ENCODE measurements at regions not wholly inside any gene's neighbourhood (a gene's known extent, or its start where the extent isn't known, plus 50 kb on each side); places are given as distances from the start of the nearest gene placed in this dataset.
"Not testable (repeated sequence)": the region's sequence is repeated elsewhere in the genome, so short reads cannot be mapped to it uniquely, and the experiment has no call there.

- H3K4me1 ChIP-seq; H3K4me3 ChIP-seq; H3K36me3 ChIP-seq; H3K27me3 ChIP-seq; H3K27ac ChIP-seq; intact Hi-C loops (cut with DNase I; ENCODE audit: low total_unique reads); DNase-seq; H3K9me3 ChIP-seq: not testable (repeated sequence)
These were observed 142.2 kb downstream of the POTEB start for GRCh38 chr15:21735368-21735767.

DNA sequence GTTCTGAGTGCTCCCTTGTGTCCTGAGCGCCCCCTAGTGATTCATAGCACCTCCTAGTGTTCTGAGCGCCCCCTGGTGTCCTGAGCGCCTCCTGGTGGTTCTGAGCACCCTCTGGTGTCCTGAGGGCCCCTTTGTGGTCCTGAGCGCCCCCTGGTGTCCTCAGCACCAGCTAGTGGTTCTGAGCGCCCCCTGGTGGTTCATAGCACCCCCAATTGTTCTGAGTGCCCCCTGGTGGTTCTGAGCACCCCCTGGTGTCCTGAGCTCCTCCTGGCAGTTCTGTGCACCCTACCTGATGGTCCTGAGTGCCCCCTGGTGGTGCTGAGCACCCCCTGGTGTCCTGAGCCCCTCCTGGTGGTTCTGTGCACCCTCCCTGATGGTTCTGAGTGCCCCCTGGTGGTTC is 146.0 kb downstream of the POTEB start:
- H3K27ac ChIP-seq; H3K27me3 ChIP-seq; H3K9me3 ChIP-seq; H3K4me3 ChIP-seq; H3K4me1 ChIP-seq; H3K36me3 ChIP-seq; DNase-seq; intact Hi-C loops (cut with DNase I; ENCODE audit: low total_unique reads): not testable (repeated sequence)

- H3K4me3 ChIP-seq; H3K9me3 ChIP-seq; H3K36me3 ChIP-seq; H3K27ac ChIP-seq; DNase-seq; H3K27me3 ChIP-seq; H3K4me1 ChIP-seq; intact Hi-C loops (cut with DNase I; ENCODE audit: low total_unique reads): not testable (repeated sequence)
These were observed 146.8 kb downstream of the POTEB start for GRCh38 chr15:21730427-21731405.

- DNase-seq; H3K36me3 ChIP-seq; H3K27ac ChIP-seq; H3K27me3 ChIP-seq; H3K9me3 ChIP-seq; intact Hi-C loops (cut with DNase I; ENCODE audit: low total_unique reads); H3K4me1 ChIP-seq; H3K4me3 ChIP-seq: not testable (repeated sequence)
These were observed 152.5 kb downstream of the POTEB start for GRCh38 chr15:21724988-21725387.

DNA sequence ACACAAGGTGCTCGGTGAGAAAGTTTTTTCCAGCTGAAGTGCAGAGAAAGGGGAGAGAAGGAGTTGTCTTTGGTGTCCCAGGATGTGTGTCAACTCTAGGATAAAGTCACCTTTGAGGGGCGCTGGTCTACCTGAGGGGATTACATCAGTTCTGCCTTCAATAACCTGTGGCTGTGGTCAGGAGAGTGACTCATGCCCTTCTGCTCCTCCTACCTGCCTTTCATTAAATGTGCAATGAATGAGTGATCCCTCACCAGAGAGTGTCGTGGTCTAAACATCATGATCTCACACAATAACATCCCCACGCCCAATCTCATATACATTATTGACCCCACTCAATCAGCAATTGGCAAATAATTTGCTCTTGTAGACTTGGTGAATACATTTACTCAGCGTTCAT is 156.4 kb downstream of the POTEB start:
- H3K9me3 ChIP-seq; DNase-seq; intact Hi-C loops (cut with DNase I; ENCODE audit: low total_unique reads); H3K27ac ChIP-seq; H3K27me3 ChIP-seq; H3K36me3 ChIP-seq; H3K4me1 ChIP-seq; H3K4me3 ChIP-seq: not testable (repeated sequence)

DNA sequence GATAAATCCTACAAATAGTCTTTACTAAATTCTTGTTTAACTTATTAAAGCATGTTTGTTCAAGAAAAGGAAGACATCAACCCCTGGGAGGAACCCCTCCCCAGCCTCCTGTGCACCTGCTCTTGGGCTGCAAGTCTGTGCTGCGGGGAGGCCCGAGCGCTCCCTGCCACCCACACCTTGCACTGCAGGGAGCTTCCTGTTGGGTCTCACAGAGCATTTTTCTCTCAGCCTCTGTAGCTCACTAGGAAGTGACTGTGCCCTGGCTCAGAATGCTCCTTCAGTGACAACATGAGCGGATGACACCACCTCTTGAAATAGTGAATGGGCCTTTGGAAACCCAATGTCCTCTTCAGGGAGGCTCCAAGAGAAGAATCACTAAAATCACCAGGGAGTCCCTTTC is 158.8 kb downstream of the POTEB start:
- H3K27ac ChIP-seq; intact Hi-C loops (cut with DNase I; ENCODE audit: low total_unique reads); H3K4me1 ChIP-seq: not testable (repeated sequence)

GRCh38 chr15:21718108-21718507 is 159.4 kb downstream of the POTEB start:
- H3K4me1 ChIP-seq; H3K9me3 ChIP-seq; H3K4me3 ChIP-seq; DNase-seq; intact Hi-C loops (cut with DNase I; ENCODE audit: low total_unique reads); H3K27me3 ChIP-seq; H3K27ac ChIP-seq; H3K36me3 ChIP-seq: not testable (repeated sequence)

More for the DNA sequence above, 158.8 kb downstream of the POTEB start:
- H3K27me3 ChIP-seq, H3K4me3 ChIP-seq, DNase-seq, H3K9me3 ChIP-seq, H3K36me3 ChIP-seq: not testable (repeated sequence)

GRCh38 chr15:21717661-21718060 is 159.9 kb downstream of the POTEB start:
- H3K27me3 ChIP-seq; H3K4me1 ChIP-seq; H3K27ac ChIP-seq; H3K9me3 ChIP-seq; DNase-seq; H3K36me3 ChIP-seq; H3K4me3 ChIP-seq; intact Hi-C loops (cut with DNase I; ENCODE audit: low total_unique reads): not testable (repeated sequence)

GRCh38 chr15:21705480-21705879 is 172.1 kb downstream of the POTEB start:
- H3K36me3 ChIP-seq; H3K9me3 ChIP-seq; H3K4me3 ChIP-seq; H3K27me3 ChIP-seq; H3K27ac ChIP-seq; intact Hi-C loops (cut with DNase I; ENCODE audit: low total_unique reads); DNase-seq; H3K4me1 ChIP-seq: not testable (repeated sequence)

- DNase-seq; intact Hi-C loops (cut with DNase I; ENCODE audit: low total_unique reads); H3K27me3 ChIP-seq; H3K4me1 ChIP-seq; H3K36me3 ChIP-seq; H3K4me3 ChIP-seq; H3K27ac ChIP-seq; H3K9me3 ChIP-seq: not testable (repeated sequence)
These were observed 178.9 kb downstream of the POTEB start for GRCh38 chr15:21698620-21699019.

GRCh38 chr15:21695089-21695488 is 182.4 kb downstream of the POTEB start:
- H3K4me3 ChIP-seq; DNase-seq; H3K27me3 ChIP-seq; H3K9me3 ChIP-seq; H3K36me3 ChIP-seq; intact Hi-C loops (cut with DNase I; ENCODE audit: low total_unique reads); H3K4me1 ChIP-seq; H3K27ac ChIP-seq: not testable (repeated sequence)

DNA sequence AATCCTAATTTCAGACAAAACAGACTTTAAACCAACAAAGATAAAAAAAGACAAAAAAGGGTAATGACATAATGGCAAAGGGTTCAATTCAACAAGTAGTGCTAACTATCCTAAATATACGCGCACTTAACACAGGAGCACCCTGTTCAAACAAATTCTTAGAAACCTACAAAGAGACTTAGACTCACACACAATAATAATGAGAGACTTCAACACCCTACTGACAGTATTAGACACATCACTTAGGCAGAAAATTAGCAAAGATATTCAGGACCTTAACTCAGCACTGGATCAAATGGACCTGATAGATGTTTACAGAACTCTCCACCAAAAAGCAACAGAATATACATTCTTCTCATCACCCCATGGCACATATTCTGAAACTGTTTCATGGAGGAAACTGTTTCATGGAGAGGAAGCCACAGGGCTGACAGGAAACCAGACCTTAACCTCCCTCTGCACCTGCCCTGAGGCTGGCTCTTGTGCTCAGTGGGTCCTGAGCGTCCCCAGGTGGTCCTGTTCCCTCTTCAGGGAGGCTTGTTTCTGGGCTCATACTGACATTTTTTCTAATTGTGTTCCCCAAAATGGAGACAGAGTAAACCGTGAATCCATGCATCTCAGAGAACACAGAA is 184.9 kb downstream of the POTEB start:
- H3K4me1 ChIP-seq; H3K27me3 ChIP-seq; H3K27ac ChIP-seq; H3K9me3 ChIP-seq; DNase-seq; H3K36me3 ChIP-seq; H3K4me3 ChIP-seq; intact Hi-C loops (cut with DNase I; ENCODE audit: low total_unique reads): not testable (repeated sequence)

GRCh38 chr15:21656798-21657397 is 216.6 kb upstream of the POTEB3 start:
- intact Hi-C loops (cut with DNase I; ENCODE audit: low total_unique reads); H3K9me3 ChIP-seq; DNase-seq; H3K4me1 ChIP-seq; H3K4me3 ChIP-seq; H3K36me3 ChIP-seq; H3K27ac ChIP-seq; H3K27me3 ChIP-seq: not testable (repeated sequence)

- H3K4me3 ChIP-seq; H3K9me3 ChIP-seq; H3K36me3 ChIP-seq; DNase-seq; H3K27ac ChIP-seq; H3K4me1 ChIP-seq; intact Hi-C loops (cut with DNase I; ENCODE audit: low total_unique reads); H3K27me3 ChIP-seq: not testable (repeated sequence)
These were observed 215.9 kb upstream of the POTEB3 start for GRCh38 chr15:21656114-21656746.

All from tibial artery (tissue), 4 donors.